ENCODE measurements at regions not wholly inside any gene's neighbourhood (a gene's known extent, or its start where the extent isn't known, plus 50 kb on each side); places are given as distances from the start of the nearest gene placed in this dataset.

DNA sequence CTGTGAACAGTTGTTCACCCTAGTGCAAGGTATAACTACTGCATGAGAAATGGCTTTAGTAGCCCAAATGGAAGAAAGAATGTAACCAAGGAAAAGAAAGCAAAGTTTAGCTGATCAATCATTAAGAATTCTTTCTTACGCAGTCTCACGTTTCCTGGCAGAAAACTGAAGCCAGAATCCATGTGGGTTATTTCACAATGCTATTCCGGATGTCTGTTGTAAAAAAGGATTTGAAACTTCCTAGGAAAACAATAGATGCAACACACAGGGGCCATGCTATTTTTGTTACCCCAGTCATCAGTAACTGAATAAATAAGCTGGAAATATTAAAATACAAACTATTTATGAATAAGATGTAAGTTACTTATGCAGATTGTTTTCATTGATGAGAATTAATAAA, 802.5 kb downstream of the CDH8 start:
- intact Hi-C loops (cut with DNase I), result no loop called here

GRCh38 chr16:61228371-61228770, 807.9 kb downstream of the CDH8 start:
- no peaks in the 10 kb centered on the region for H3K36me3 ChIP-seq
- no peaks in the 10 kb centered on the region for H3K9me3 ChIP-seq
- no peak overlapping the region for H3K27ac ChIP-seq (replicated peaks in 1 of 4)
- no peak overlapping the region for H3K4me3 ChIP-seq
- no peaks in the 10 kb centered on the region for H3K4me1 ChIP-seq
- TF ChIP-seq CTCF (IDR thresholded peaks at IDR 0.05) (no peak), EP300 (IDR thresholded peaks at IDR 0.05) (no peak), POLR2AphosphoS5 (IDR thresholded peaks at IDR 0.05) (no peak), POLR2A (IDR thresholded peaks at IDR 0.05; ENCODE audit: low read depth) (no peak)
- intact Hi-C loops (cut with DNase I), result no loop called here
- DNase-seq (ENCODE audit: extremely low spot score), result no peak
- H3K27me3 ChIP-seq, result no peaks in the 10 kb centered on the region
- 83% methylated on average over 1 of the region's 1 CpG for WGBS

More for the DNA sequence above, 802.5 kb downstream of the CDH8 start:
- 14% methylated on average over 3 of the region's 3 CpGs for WGBS
- TF ChIP-seq CTCF (IDR thresholded peaks at IDR 0.05) (no peak), POLR2A (IDR thresholded peaks at IDR 0.05; ENCODE audit: low read depth) (no peak), EP300 (IDR thresholded peaks at IDR 0.05) (no peak), POLR2AphosphoS5 (IDR thresholded peaks at IDR 0.05) (no peak)
- no peaks in the 10 kb centered on the region for H3K4me1 ChIP-seq
- H3K27me3 ChIP-seq, result no peaks in the 10 kb centered on the region
- no peaks in the 10 kb centered on the region for H3K9me3 ChIP-seq
- H3K36me3 ChIP-seq, result no peaks in the 10 kb centered on the region
- H3K4me3 ChIP-seq, result no peak overlapping the region
- no peak overlapping the region for H3K27ac ChIP-seq (replicated peaks in 1 of 4)
- DNase-seq (ENCODE audit: extremely low spot score), result no peak

GRCh38 chr16:61215605-61216004, 820.6 kb downstream of the CDH8 start:
- H3K4me1 ChIP-seq, result no peaks in the 10 kb centered on the region
- 73% methylated on average over 3 of the region's 3 CpGs for WGBS
- no peaks in the 10 kb centered on the region for H3K9me3 ChIP-seq
- no peak for DNase-seq (ENCODE audit: extremely low spot score)
- intact Hi-C loops (cut with DNase I), result no loop called here
- H3K27me3 ChIP-seq, result no peaks in the 10 kb centered on the region
- no peaks in the 10 kb centered on the region for H3K36me3 ChIP-seq
- H3K4me3 ChIP-seq, result no peak overlapping the region
- no peak overlapping the region for H3K27ac ChIP-seq (replicated peaks in 1 of 4)
- TF ChIP-seq CTCF (IDR thresholded peaks at IDR 0.05), result no peak
- TF ChIP-seq POLR2AphosphoS5 (IDR thresholded peaks at IDR 0.05), result no peak
- TF ChIP-seq EP300 (IDR thresholded peaks at IDR 0.05), result no peak
- TF ChIP-seq POLR2A (IDR thresholded peaks at IDR 0.05; ENCODE audit: low read depth), result no peak

- DNase-seq (ENCODE audit: extremely low spot score), result no peak
- no peak for TF ChIP-seq POLR2AphosphoS5 (IDR thresholded peaks at IDR 0.05)
- TF ChIP-seq CTCF (IDR thresholded peaks at IDR 0.05), result no peak
- no peak for TF ChIP-seq EP300 (IDR thresholded peaks at IDR 0.05)
- no peak for TF ChIP-seq POLR2A (IDR thresholded peaks at IDR 0.05; ENCODE audit: low read depth)
- H3K27ac ChIP-seq (replicated peaks in 1 of 4), result no peak overlapping the region
- no peaks in the 10 kb centered on the region for H3K9me3 ChIP-seq
- intact Hi-C loops (cut with DNase I), result no loop called here
- no peaks in the 10 kb centered on the region for H3K36me3 ChIP-seq
- H3K4me3 ChIP-seq, result no peak overlapping the region
- no peaks in the 10 kb centered on the region for H3K4me1 ChIP-seq
- H3K27me3 ChIP-seq, result no peaks in the 10 kb centered on the region
- WGBS, result 78% methylated on average over 3 of the region's 3 CpGs
Observed at GRCh38 chr16:61214780-61215179, 821.5 kb downstream of the CDH8 start.

- no peak for TF ChIP-seq POLR2A (IDR thresholded peaks at IDR 0.05; ENCODE audit: low read depth)
- TF ChIP-seq CTCF (IDR thresholded peaks at IDR 0.05), result no peak
- TF ChIP-seq POLR2AphosphoS5 (IDR thresholded peaks at IDR 0.05), result no peak
- TF ChIP-seq EP300 (IDR thresholded peaks at IDR 0.05), result no peak
- H3K9me3 ChIP-seq, result no peaks in the 10 kb centered on the region
- no peaks in the 10 kb centered on the region for H3K27me3 ChIP-seq
- intact Hi-C loops (cut with DNase I), result no loop called here
- no peaks in the 10 kb centered on the region for H3K36me3 ChIP-seq
- H3K4me1 ChIP-seq, result no peaks in the 10 kb centered on the region
- no peak overlapping the region for H3K4me3 ChIP-seq
- no peak for DNase-seq (ENCODE audit: extremely low spot score)
- H3K27ac ChIP-seq (replicated peaks in 1 of 4), result no peak overlapping the region
Observed at GRCh38 chr16:61210076-61210475, 826.2 kb downstream of the CDH8 start.
